Osteocyte (in vitro differentiated cells): ENCODE measurements at regions not wholly inside any gene's neighbourhood (a gene's known extent, or its start where the extent isn't known, plus 50 kb on each side); places are given as distances from the start of the nearest gene placed in this dataset.
"Not testable (repeated sequence)": the region's sequence is repeated elsewhere in the genome, so short reads cannot be mapped to it uniquely, and the experiment has no call there.

Experiments
- DNase-seq: peaks from one replicate; pipeline ENCODE4 v3.0.0; 2021; ENCODE audit warnings: mixed read lengths; ENCODE audit not compliant: unreplicated experiment; ENCODE audit errors: extremely low spot score
- H3K27ac Mint-ChIP-seq: one replicate; pipeline ENCODE4 v1.8.0; 2021; ENCODE audit warnings: mild to moderate bottlenecking, mixed read lengths; ENCODE audit not compliant: unreplicated experiment
- H3K27me3 Mint-ChIP-seq: one replicate; pipeline ENCODE4 v1.8.0; 2021; ENCODE audit warnings: mixed read lengths; ENCODE audit not compliant: unreplicated experiment
- H3K36me3 Mint-ChIP-seq: one replicate; pipeline ENCODE4 v1.8.0; 2021; ENCODE audit warnings: mixed read lengths; ENCODE audit not compliant: unreplicated experiment
- H3K4me1 Mint-ChIP-seq: one replicate; pipeline ENCODE4 v1.8.0; 2021; ENCODE audit warnings: mixed read lengths; ENCODE audit not compliant: unreplicated experiment
- H3K4me3 Mint-ChIP-seq: one replicate; pipeline ENCODE4 v1.8.0; 2021; ENCODE audit warnings: mild to moderate bottlenecking, moderate library complexity, mixed read lengths; ENCODE audit not compliant: unreplicated experiment
- H3K9me3 Mint-ChIP-seq: one replicate; pipeline ENCODE4 v1.8.0; 2021; ENCODE audit warnings: mixed read lengths; ENCODE audit not compliant: unreplicated experiment
- TF ChIP-seq, protein P1 (sequence below): fragments of 200-600 bp; sonication (generic); IDR thresholded peaks from 2 replicates; pipeline ENCODE4 v1.5.0; 2021; ENCODE audit warnings: antibody characterized with exemption, mild to moderate bottlenecking, moderate library complexity

- H3K4me1 Mint-ChIP-seq, result no peaks in the 10 kb centered on the region
- TF ChIP-seq, protein P1, sequence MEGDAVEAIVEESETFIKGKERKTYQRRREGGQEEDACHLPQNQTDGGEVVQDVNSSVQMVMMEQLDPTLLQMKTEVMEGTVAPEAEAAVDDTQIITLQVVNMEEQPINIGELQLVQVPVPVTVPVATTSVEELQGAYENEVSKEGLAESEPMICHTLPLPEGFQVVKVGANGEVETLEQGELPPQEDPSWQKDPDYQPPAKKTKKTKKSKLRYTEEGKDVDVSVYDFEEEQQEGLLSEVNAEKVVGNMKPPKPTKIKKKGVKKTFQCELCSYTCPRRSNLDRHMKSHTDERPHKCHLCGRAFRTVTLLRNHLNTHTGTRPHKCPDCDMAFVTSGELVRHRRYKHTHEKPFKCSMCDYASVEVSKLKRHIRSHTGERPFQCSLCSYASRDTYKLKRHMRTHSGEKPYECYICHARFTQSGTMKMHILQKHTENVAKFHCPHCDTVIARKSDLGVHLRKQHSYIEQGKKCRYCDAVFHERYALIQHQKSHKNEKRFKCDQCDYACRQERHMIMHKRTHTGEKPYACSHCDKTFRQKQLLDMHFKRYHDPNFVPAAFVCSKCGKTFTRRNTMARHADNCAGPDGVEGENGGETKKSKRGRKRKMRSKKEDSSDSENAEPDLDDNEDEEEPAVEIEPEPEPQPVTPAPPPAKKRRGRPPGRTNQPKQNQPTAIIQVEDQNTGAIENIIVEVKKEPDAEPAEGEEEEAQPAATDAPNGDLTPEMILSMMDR, result no peak
- no peak for DNase-seq
- H3K4me3 Mint-ChIP-seq, result no peak overlapping the region
- H3K36me3 Mint-ChIP-seq, result no peaks in the 10 kb centered on the region
- H3K27me3 Mint-ChIP-seq, result no peaks in the 10 kb centered on the region
- H3K9me3 Mint-ChIP-seq, result no peaks in the 10 kb centered on the region
- no peak overlapping the region for H3K27ac Mint-ChIP-seq
Measured at GRCh38 chr5:8561224-8561840, 692.4 kb downstream of the MTRR start.

GRCh38 chr5:8561854-8562253 lies 692.9 kb downstream of the MTRR start:
- no peak overlapping the region for H3K4me3 Mint-ChIP-seq
- no peaks in the 10 kb centered on the region for H3K36me3 Mint-ChIP-seq
- H3K27me3 Mint-ChIP-seq, result no peaks in the 10 kb centered on the region
- no peak for DNase-seq
- H3K4me1 Mint-ChIP-seq, result no peaks in the 10 kb centered on the region
- no peak overlapping the region for H3K27ac Mint-ChIP-seq
- H3K9me3 Mint-ChIP-seq, result no peaks in the 10 kb centered on the region
- TF ChIP-seq, protein P1, result no peak

GRCh38 chr5:8563540-8563939 lies 694.6 kb downstream of the MTRR start:
- H3K27me3 Mint-ChIP-seq, H3K4me3 Mint-ChIP-seq, H3K27ac Mint-ChIP-seq, H3K36me3 Mint-ChIP-seq, H3K4me1 Mint-ChIP-seq, DNase-seq, H3K9me3 Mint-ChIP-seq: not testable (repeated sequence)

DNA sequence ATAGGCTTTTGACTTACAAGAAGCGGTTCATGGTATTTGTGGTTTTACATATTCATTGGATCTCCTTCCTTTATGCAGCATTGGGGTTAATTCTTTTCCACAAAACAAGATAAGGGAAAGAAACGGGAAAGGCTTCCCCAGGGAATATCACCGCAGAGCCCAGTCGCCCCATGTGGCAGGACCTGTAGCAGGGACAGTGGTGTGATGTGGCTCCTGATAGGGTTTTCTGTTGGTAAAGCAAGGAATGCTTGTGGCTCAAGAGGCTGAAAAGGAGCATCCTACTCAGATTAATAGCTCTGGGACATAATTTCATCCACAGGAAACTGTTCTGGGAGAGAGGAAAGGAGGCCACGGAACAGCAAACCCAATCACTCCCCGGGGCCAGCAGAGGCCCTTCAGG lies 699.9 kb downstream of the MTRR start:
- Mint-ChIP-seq H3K27me3 (no peaks in the 10 kb centered on the region), H3K4me3 (no peak overlapping the region), H3K9me3 (no peaks in the 10 kb centered on the region), H3K27ac (no peak overlapping the region), H3K36me3 (no peaks in the 10 kb centered on the region), H3K4me1 (no peaks in the 10 kb centered on the region)
- TF ChIP-seq, protein P1, result no peak
- no peak for DNase-seq

DNA sequence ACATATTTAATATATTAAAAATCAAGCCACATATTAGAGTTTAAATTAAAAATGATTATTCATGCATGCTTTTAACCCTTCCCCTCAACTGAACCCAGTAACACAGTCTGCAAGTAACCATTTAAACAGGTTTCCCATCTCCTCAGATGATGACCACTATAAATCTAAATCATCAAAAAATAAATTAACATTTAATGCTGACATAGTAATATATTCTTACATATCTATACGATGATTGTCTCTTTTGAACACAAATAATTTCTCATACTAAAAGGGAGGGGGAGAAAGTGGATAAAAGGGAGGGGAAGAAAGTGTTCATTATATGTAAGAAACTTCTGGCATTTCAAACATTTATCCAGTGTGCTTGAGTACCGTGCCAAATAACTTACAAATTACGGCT lies 701.6 kb downstream of the MTRR start:
- H3K4me1 Mint-ChIP-seq, result no peaks in the 10 kb centered on the region
- H3K9me3 Mint-ChIP-seq, result no peaks in the 10 kb centered on the region
- TF ChIP-seq, protein P1, result no peak
- no peaks in the 10 kb centered on the region for H3K36me3 Mint-ChIP-seq
- H3K27ac Mint-ChIP-seq, result no peak overlapping the region
- H3K27me3 Mint-ChIP-seq, result no peaks in the 10 kb centered on the region
- DNase-seq, result no peak
- no peak overlapping the region for H3K4me3 Mint-ChIP-seq

DNA sequence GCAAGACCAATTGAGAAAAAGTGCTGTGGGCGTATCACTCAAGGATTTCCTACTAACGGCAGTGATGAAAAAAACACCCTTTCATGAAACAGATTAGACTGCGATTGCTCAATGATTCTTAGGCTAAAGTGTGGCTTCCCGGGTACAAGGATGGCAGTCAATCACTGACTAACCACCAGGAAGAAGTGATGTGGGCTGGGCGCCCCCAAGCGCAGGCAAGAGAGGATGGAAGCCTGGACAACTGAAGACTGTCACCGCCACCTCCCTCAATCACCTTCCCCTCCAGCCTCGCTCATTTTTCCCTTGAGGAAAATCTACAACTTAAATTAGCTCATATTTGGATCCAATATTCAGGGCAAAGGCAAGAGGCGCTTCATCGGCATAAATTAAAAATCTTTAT lies 707.2 kb downstream of the MTRR start:
- TF ChIP-seq, protein P1, result no peak
- Mint-ChIP-seq H3K4me1 (no peaks in the 10 kb centered on the region), H3K27me3 (peaks cover 3% of the 10 kb centered on the region), H3K27ac (no peak overlapping the region), H3K4me3 (no peak overlapping the region), H3K36me3 (no peaks in the 10 kb centered on the region), H3K9me3 (no peaks in the 10 kb centered on the region)
- DNase-seq, result no peak
